ENCODE measurements at regions not wholly inside any gene's neighbourhood (a gene's known extent, or its start where the extent isn't known, plus 50 kb on each side); places are given as distances from the start of the nearest gene placed in this dataset.

GRCh38 chr9:25936031-25936430 is 257.8 kb upstream of the TUSC1 start:
- no peak overlapping the region for H3K4me3 ChIP-seq (ENCODE audit: low read depth, poor library complexity, severe bottlenecking)
- no peak for DNase-seq (ENCODE audit: low spot score in 2 of 2)
- WGBS, 2 donors = 81 to 87% methylated on average over 1 of the region's 1 CpG
- intact Hi-C loops (cut with DNase I; ENCODE audit: low total_unique reads) = no loop called here
- TF ChIP-seq POLR2A (IDR thresholded peaks at IDR 0.05) (no peak), CTCF (IDR thresholded peaks at IDR 0.05) (no peak)

- 67 to 72% methylated on average over 2 of the region's 2 CpGs for WGBS, 2 donors
- TF ChIP-seq CTCF (IDR thresholded peaks at IDR 0.05) (no peak), POLR2A (IDR thresholded peaks at IDR 0.05) (no peak)
- H3K4me3 ChIP-seq (ENCODE audit: low read depth, poor library complexity, severe bottlenecking) = no peak overlapping the region
- intact Hi-C loops (cut with DNase I; ENCODE audit: low total_unique reads) = no loop called here
- DNase-seq (ENCODE audit: low spot score in 2 of 2) = no peak
Measured at GRCh38 chr9:25935188-25935587, 256.9 kb upstream of the TUSC1 start.

- WGBS, 2 donors = 87 to 89% methylated on average over 2 of the region's 2 CpGs
- intact Hi-C loops (cut with DNase I; ENCODE audit: low total_unique reads) = no loop called here
- DNase-seq (ENCODE audit: low spot score in 2 of 2) = no peak
- no peak overlapping the region for H3K4me3 ChIP-seq (ENCODE audit: low read depth, poor library complexity, severe bottlenecking)
- TF ChIP-seq POLR2A (IDR thresholded peaks at IDR 0.05) (no peak), CTCF (IDR thresholded peaks at IDR 0.05) (no peak)
Measured at GRCh38 chr9:25918761-25919160, 240.5 kb upstream of the TUSC1 start.

- DNase-seq (ENCODE audit: low spot score in 2 of 2) = no peak
- H3K4me3 ChIP-seq (ENCODE audit: low read depth, poor library complexity, severe bottlenecking) = no peak overlapping the region
- TF ChIP-seq POLR2A (IDR thresholded peaks at IDR 0.05) (no peak), CTCF (IDR thresholded peaks at IDR 0.05) (no peak)
- intact Hi-C loops (cut with DNase I; ENCODE audit: low total_unique reads) = no loop called here
Measured at GRCh38 chr9:25917731-25918362, 239.6 kb upstream of the TUSC1 start.

GRCh38 chr9:25913806-25914205 is 235.6 kb upstream of the TUSC1 start:
- intact Hi-C loops (cut with DNase I; ENCODE audit: low total_unique reads) = no loop called here
- DNase-seq (ENCODE audit: low spot score in 2 of 2) = no peak
- no peak overlapping the region for H3K4me3 ChIP-seq (ENCODE audit: low read depth, poor library complexity, severe bottlenecking)
- 78 to 80% methylated on average over 4 of the region's 4 CpGs for WGBS, 2 donors
- no peak for TF ChIP-seq POLR2A (IDR thresholded peaks at IDR 0.05)
- TF ChIP-seq CTCF (IDR thresholded peaks at IDR 0.05) = no peak

- no peak for DNase-seq (ENCODE audit: low spot score in 2 of 2)
- WGBS, 2 donors = 88 to 91% methylated on average over 1 of the region's 1 CpG
- intact Hi-C loops (cut with DNase I; ENCODE audit: low total_unique reads) = no loop called here
- H3K4me3 ChIP-seq (ENCODE audit: low read depth, poor library complexity, severe bottlenecking) = no peak overlapping the region
- TF ChIP-seq POLR2A (IDR thresholded peaks at IDR 0.05) = no peak
- TF ChIP-seq CTCF (IDR thresholded peaks at IDR 0.05) = no peak
Measured at GRCh38 chr9:25904701-25905100, 226.5 kb upstream of the TUSC1 start.

Data from lower leg skin (tissue), 4 donors.